GM18517 (cell line): ENCODE measurements at regions not wholly inside any gene's neighbourhood (a gene's known extent, or its start where the extent isn't known, plus 50 kb on each side); places are given as distances from the start of the nearest gene placed in this dataset.
"Not testable (repeated sequence)": the region's sequence is repeated elsewhere in the genome, so short reads cannot be mapped to it uniquely, and the experiment has no call there.

Experiments
- ATAC-seq: cut with Tn5 transposase; IDR thresholded peaks from one replicate; pipeline ENCODE4 v1.9.1; 2021; ENCODE audit warnings: mild to moderate bottlenecking, moderate library complexity; ENCODE audit not compliant: unreplicated experiment

- ATAC-seq = no peak
Measured at GRCh38 chr6:144602523-144603180, 317.5 kb downstream of the UTRN start.

- no peak for ATAC-seq
Measured at GRCh38 chr6:144606083-144606482, 320.9 kb downstream of the UTRN start.

GRCh38 chr6:144607998-144608735 is 323.0 kb downstream of the UTRN start:
- no peak for ATAC-seq

GRCh38 chr6:144612811-144613210 is 327.7 kb downstream of the UTRN start:
- no peak for ATAC-seq

- no peak for ATAC-seq
Measured at GRCh38 chr6:144613859-144614258, 328.7 kb downstream of the UTRN start.

GRCh38 chr6:144615870-144616269 is 330.7 kb downstream of the UTRN start:
- ATAC-seq = no peak

- ATAC-seq = no peak
Measured at GRCh38 chr6:144617191-144617590, 332.1 kb downstream of the UTRN start.

GRCh38 chr6:144617708-144618107 is 332.6 kb downstream of the UTRN start:
- no peak for ATAC-seq

- no peak for ATAC-seq
Measured at GRCh38 chr6:144619966-144620365, 334.8 kb downstream of the UTRN start.

- ATAC-seq = no peak
Measured at GRCh38 chr6:144621332-144621731, 336.2 kb downstream of the UTRN start.

GRCh38 chr6:144624246-144624645 is 339.1 kb downstream of the UTRN start:
- ATAC-seq = no peak

GRCh38 chr6:144624716-144625115 is 339.6 kb downstream of the UTRN start:
- ATAC-seq = no peak

- no peak for ATAC-seq
Measured at GRCh38 chr6:144630857-144631256, 345.7 kb downstream of the UTRN start.

GRCh38 chr6:144632266-144632665 is 347.1 kb downstream of the UTRN start:
- no peak for ATAC-seq

- no peak for ATAC-seq
Measured at GRCh38 chr6:144633886-144634285, 348.8 kb downstream of the UTRN start.

- no peak for ATAC-seq
Measured at GRCh38 chr6:144634371-144634770, 349.2 kb downstream of the UTRN start.

- no peak for ATAC-seq
Measured at GRCh38 chr6:144635051-144635450, 349.9 kb downstream of the UTRN start.

- not testable (repeated sequence) for ATAC-seq
Measured at GRCh38 chr6:144636025-144636424, 350.9 kb downstream of the UTRN start.

- ATAC-seq = no peak
Measured at GRCh38 chr6:144637541-144637940, 352.4 kb downstream of the UTRN start.

GRCh38 chr6:144639654-144640053 is 354.5 kb downstream of the UTRN start:
- no peak for ATAC-seq

- ATAC-seq = no peak
Measured at GRCh38 chr6:144641286-144641685, 356.2 kb downstream of the UTRN start.

- no peak for ATAC-seq
Measured at GRCh38 chr6:144644776-144645175, 359.6 kb downstream of the UTRN start.
